ENCODE measurements at regions not wholly inside any gene's neighbourhood (a gene's known extent, or its start where the extent isn't known, plus 50 kb on each side); places are given as distances from the start of the nearest gene placed in this dataset.

- no peaks in the 10 kb centered on the region for H3K9me3 Mint-ChIP-seq
- H3K36me3 Mint-ChIP-seq (ENCODE audit: low read depth) = no peaks in the 10 kb centered on the region
- H3K4me1 Mint-ChIP-seq (ENCODE audit: low read depth) = no peaks in the 10 kb centered on the region
- peaks cover 5% of the 10 kb centered on the region for H3K27me3 Mint-ChIP-seq (ENCODE audit: low read depth)
- no peak overlapping the region for H3K27ac Mint-ChIP-seq
- no peak overlapping the region for H3K4me3 Mint-ChIP-seq
These were observed 255.6 kb downstream of the PREX1 start for GRCh38 chr20:48571949-48572847.

GRCh38 chr20:48569679-48570078 is 258.1 kb downstream of the PREX1 start:
- peaks cover 5% of the 10 kb centered on the region for H3K27me3 Mint-ChIP-seq (ENCODE audit: low read depth)
- no peak overlapping the region for H3K27ac Mint-ChIP-seq
- no peaks in the 10 kb centered on the region for H3K4me1 Mint-ChIP-seq (ENCODE audit: low read depth)
- H3K36me3 Mint-ChIP-seq (ENCODE audit: low read depth) = no peaks in the 10 kb centered on the region
- no peaks in the 10 kb centered on the region for H3K9me3 Mint-ChIP-seq
- no peak overlapping the region for H3K4me3 Mint-ChIP-seq

GRCh38 chr20:48568520-48568919 is 259.3 kb downstream of the PREX1 start:
- Mint-ChIP-seq H3K27ac (no peak overlapping the region), H3K9me3 (no peaks in the 10 kb centered on the region), H3K4me3 (no peak overlapping the region), H3K4me1 (ENCODE audit: low read depth) (no peaks in the 10 kb centered on the region), H3K27me3 (ENCODE audit: low read depth) (peaks cover 5% of the 10 kb centered on the region), H3K36me3 (ENCODE audit: low read depth) (no peaks in the 10 kb centered on the region)

GRCh38 chr20:48567145-48567544 is 260.7 kb downstream of the PREX1 start:
- Mint-ChIP-seq H3K4me1 (ENCODE audit: low read depth) (no peaks in the 10 kb centered on the region), H3K4me3 (no peak overlapping the region), H3K27me3 (ENCODE audit: low read depth) (peaks cover 5% of the 10 kb centered on the region), H3K9me3 (no peaks in the 10 kb centered on the region), H3K27ac (no peak overlapping the region), H3K36me3 (ENCODE audit: low read depth) (no peaks in the 10 kb centered on the region)

- Mint-ChIP-seq H3K27ac (no peak overlapping the region), H3K4me1 (ENCODE audit: low read depth) (no peaks in the 10 kb centered on the region), H3K4me3 (no peak overlapping the region), H3K36me3 (ENCODE audit: low read depth) (no peaks in the 10 kb centered on the region), H3K27me3 (ENCODE audit: low read depth) (peaks cover 5% of the 10 kb centered on the region), H3K9me3 (no peaks in the 10 kb centered on the region)
These were observed 262.7 kb downstream of the PREX1 start for GRCh38 chr20:48564982-48565539.

GRCh38 chr20:48563191-48563870 is 264.5 kb downstream of the PREX1 start:
- no peaks in the 10 kb centered on the region for H3K9me3 Mint-ChIP-seq
- no peaks in the 10 kb centered on the region for H3K4me1 Mint-ChIP-seq (ENCODE audit: low read depth)
- no peak overlapping the region for H3K27ac Mint-ChIP-seq
- no peaks in the 10 kb centered on the region for H3K27me3 Mint-ChIP-seq (ENCODE audit: low read depth)
- H3K36me3 Mint-ChIP-seq (ENCODE audit: low read depth) = no peaks in the 10 kb centered on the region
- no peak overlapping the region for H3K4me3 Mint-ChIP-seq

GRCh38 chr20:48562586-48563116 is 265.1 kb downstream of the PREX1 start:
- H3K9me3 Mint-ChIP-seq = no peaks in the 10 kb centered on the region
- H3K27ac Mint-ChIP-seq = no peak overlapping the region
- no peaks in the 10 kb centered on the region for H3K27me3 Mint-ChIP-seq (ENCODE audit: low read depth)
- H3K4me3 Mint-ChIP-seq = no peak overlapping the region
- H3K36me3 Mint-ChIP-seq (ENCODE audit: low read depth) = no peaks in the 10 kb centered on the region
- H3K4me1 Mint-ChIP-seq (ENCODE audit: low read depth) = no peaks in the 10 kb centered on the region

GRCh38 chr20:48558906-48559305 is 268.9 kb downstream of the PREX1 start:
- no peak overlapping the region for H3K4me3 Mint-ChIP-seq
- H3K27ac Mint-ChIP-seq = no peak overlapping the region

GRCh38 chr20:48557380-48557779 is 270.4 kb downstream of the PREX1 start:
- H3K9me3 Mint-ChIP-seq = no peaks in the 10 kb centered on the region
- no peak overlapping the region for H3K4me3 Mint-ChIP-seq
- no peak overlapping the region for H3K27ac Mint-ChIP-seq
- H3K4me1 Mint-ChIP-seq (ENCODE audit: low read depth) = no peaks in the 10 kb centered on the region
- peaks cover 4% of the 10 kb centered on the region for H3K27me3 Mint-ChIP-seq (ENCODE audit: low read depth)
- no peaks in the 10 kb centered on the region for H3K36me3 Mint-ChIP-seq (ENCODE audit: low read depth)

More at GRCh38 chr20:48558906-48559305, 268.9 kb downstream of the PREX1 start:
- Mint-ChIP-seq H3K4me1 (ENCODE audit: low read depth) (no peaks in the 10 kb centered on the region), H3K27me3 (ENCODE audit: low read depth) (peaks cover 4% of the 10 kb centered on the region), H3K36me3 (ENCODE audit: low read depth) (no peaks in the 10 kb centered on the region), H3K9me3 (no peaks in the 10 kb centered on the region)

GRCh38 chr20:48556956-48557355 is 270.8 kb downstream of the PREX1 start:
- no peaks in the 10 kb centered on the region for H3K9me3 Mint-ChIP-seq
- no peak overlapping the region for H3K4me3 Mint-ChIP-seq
- no peaks in the 10 kb centered on the region for H3K4me1 Mint-ChIP-seq (ENCODE audit: low read depth)
- peaks cover 4% of the 10 kb centered on the region for H3K27me3 Mint-ChIP-seq (ENCODE audit: low read depth)
- H3K27ac Mint-ChIP-seq = no peak overlapping the region
- no peaks in the 10 kb centered on the region for H3K36me3 Mint-ChIP-seq (ENCODE audit: low read depth)

- H3K4me1 Mint-ChIP-seq (ENCODE audit: low read depth) = no peaks in the 10 kb centered on the region
- H3K9me3 Mint-ChIP-seq = no peaks in the 10 kb centered on the region
- H3K4me3 Mint-ChIP-seq = no peak overlapping the region
- no peaks in the 10 kb centered on the region for H3K36me3 Mint-ChIP-seq (ENCODE audit: low read depth)
- H3K27me3 Mint-ChIP-seq (ENCODE audit: low read depth) = peaks cover 4% of the 10 kb centered on the region
- no peak overlapping the region for H3K27ac Mint-ChIP-seq
These were observed 275.2 kb downstream of the PREX1 start for GRCh38 chr20:48552550-48552949.

GRCh38 chr20:48550814-48551213 is 277.0 kb downstream of the PREX1 start:
- peaks cover 4% of the 10 kb centered on the region for H3K27me3 Mint-ChIP-seq (ENCODE audit: low read depth)
- no peak overlapping the region for H3K27ac Mint-ChIP-seq
- no peaks in the 10 kb centered on the region for H3K36me3 Mint-ChIP-seq (ENCODE audit: low read depth)
- H3K4me3 Mint-ChIP-seq = no peak overlapping the region
- no peaks in the 10 kb centered on the region for H3K4me1 Mint-ChIP-seq (ENCODE audit: low read depth)
- H3K9me3 Mint-ChIP-seq = no peaks in the 10 kb centered on the region

GRCh38 chr20:48547664-48548063 is 280.1 kb downstream of the PREX1 start:
- H3K4me3 Mint-ChIP-seq = no peak overlapping the region
- no peaks in the 10 kb centered on the region for H3K36me3 Mint-ChIP-seq (ENCODE audit: low read depth)

GRCh38 chr20:48544402-48545339 is 283.1 kb downstream of the PREX1 start:
- Mint-ChIP-seq H3K36me3 (ENCODE audit: low read depth) (no peaks in the 10 kb centered on the region), H3K27me3 (ENCODE audit: low read depth) (peaks cover 4% of the 10 kb centered on the region), H3K9me3 (no peaks in the 10 kb centered on the region), H3K4me3 (no peak overlapping the region), H3K27ac (no peak overlapping the region), H3K4me1 (ENCODE audit: low read depth) (no peaks in the 10 kb centered on the region)

More at GRCh38 chr20:48547664-48548063, 280.1 kb downstream of the PREX1 start:
- Mint-ChIP-seq H3K27me3 (ENCODE audit: low read depth) (no peaks in the 10 kb centered on the region), H3K4me1 (ENCODE audit: low read depth) (no peaks in the 10 kb centered on the region), H3K27ac (no peak overlapping the region), H3K9me3 (no peaks in the 10 kb centered on the region)

Data from T-helper 1 cell treated with Interleukin-12 subunit alpha and Interleukin-12 subunit beta and Interleukin-4 antibody, amounts not matched to agents 30 μg/mL and 1 μg/mL, for 36 hours (primary cell).